H4 (cell line): ENCODE measurements at regions not wholly inside any gene's neighbourhood (a gene's known extent, or its start where the extent isn't known, plus 50 kb on each side); places are given as distances from the start of the nearest gene placed in this dataset.
"Not testable (repeated sequence)": the region's sequence is repeated elsewhere in the genome, so short reads cannot be mapped to it uniquely, and the experiment has no call there.

Experiments used
- DNase-seq: peaks from one replicate; pipeline ENCODE4 v3.0.0-alpha.2; 2015; ENCODE audit warnings: low spot score

GRCh38 chrY:22113990-22114389 lies 68.7 kb downstream of the RBMY1F start:
- DNase-seq: not testable (repeated sequence)

- not testable (repeated sequence) for DNase-seq
These were observed 74.6 kb downstream of the RBMY1F start for GRCh38 chrY:22108165-22108564.

DNA sequence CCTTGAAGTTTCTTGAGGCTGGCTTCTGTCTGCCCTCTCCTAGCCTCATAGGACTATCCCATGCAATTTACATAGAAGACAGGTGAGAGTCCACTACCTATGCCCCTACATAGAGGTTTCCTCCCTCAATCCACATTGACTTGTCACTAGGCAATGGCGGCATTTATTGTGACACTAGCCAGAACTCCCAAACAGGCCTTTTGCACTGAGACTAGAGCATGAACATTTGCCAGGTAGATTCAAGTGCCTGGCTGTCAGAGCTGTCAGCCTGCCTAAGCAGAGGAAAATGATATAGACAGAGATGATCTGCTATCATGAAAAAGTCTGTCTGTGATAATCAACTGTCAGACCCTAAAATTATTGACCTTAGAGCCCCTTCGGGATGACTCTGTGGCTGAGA lies 81.2 kb downstream of the RBMY1F start:
- not testable (repeated sequence) for DNase-seq

DNA sequence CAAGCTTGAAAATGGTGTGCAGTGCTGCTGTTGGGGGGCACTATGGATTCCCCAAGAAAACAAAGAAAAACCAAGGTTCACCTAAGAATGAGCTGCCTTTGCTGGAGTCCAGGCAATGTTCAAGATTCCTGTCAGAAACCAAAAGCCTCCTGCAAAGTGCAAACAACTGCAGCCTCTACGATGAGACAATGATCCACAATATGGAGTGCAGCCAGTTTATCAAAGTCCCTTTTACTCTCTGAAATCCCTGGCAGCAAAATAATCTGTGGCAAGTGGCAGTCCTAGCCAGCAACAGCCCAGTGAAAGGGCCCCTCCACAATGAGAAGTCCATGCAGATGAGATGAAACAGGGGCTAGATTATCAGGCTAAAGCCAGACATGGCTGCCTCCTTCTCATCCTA lies 85.4 kb downstream of the RBMY1F start:
- not testable (repeated sequence) for DNase-seq

DNA sequence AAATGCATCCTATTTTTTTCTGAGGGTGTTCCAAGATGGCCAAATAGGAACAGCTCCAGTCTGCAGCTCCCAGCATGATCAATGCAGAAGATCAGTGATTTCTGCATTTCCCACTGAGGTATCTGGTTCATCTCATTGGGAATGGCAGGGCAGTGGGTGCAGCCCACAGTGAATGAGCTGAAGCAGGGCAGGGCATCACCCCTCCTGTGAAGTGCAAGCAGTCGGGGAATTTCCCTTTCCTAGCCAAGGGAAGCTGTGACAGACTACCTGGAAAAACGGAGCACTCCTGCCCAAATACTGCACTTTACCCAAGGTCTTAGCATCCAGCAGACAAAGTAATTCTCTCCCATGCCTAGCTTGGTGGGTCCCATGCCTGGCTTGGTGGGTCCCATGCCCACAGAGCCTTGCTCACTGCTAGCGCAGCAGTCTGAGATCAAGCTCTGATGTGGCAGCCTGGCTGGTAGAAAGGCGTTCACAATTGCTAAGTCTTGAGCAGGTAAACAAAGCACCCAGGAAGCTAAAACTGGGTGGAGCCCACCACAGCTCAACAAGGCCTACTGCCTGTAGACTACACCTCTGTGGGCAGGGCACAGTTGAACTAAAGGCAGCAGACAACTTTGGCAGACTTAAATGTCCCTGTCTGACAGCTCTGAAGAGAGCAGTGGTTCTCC lies 96.6 kb downstream of the RBMY1F start:
- not testable (repeated sequence) for DNase-seq

GRCh38 chrY:22072270-22072669 lies 110.5 kb downstream of the RBMY1F start:
- DNase-seq: not testable (repeated sequence)

- not testable (repeated sequence) for DNase-seq
These were observed 122.6 kb downstream of the RBMY1F start for GRCh38 chrY:22060149-22060548.

DNA sequence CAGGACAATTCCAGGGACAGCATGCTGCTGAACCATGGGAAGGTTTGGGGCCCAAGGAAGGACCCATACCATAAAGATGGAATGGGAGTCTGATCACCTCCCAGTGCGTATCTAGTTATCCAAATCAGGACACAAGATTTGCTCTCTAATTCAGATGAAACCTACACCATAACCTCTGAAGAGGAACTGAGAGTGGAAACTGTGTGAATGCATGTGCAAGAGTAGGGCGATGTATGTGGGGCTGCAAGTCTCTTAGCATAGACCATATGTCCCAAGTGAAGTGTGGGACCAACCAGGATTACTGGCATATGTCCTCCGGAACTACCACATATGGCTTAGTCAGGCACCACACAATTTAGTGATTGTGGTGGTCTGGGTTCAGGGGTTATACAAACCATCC lies 95.2 kb upstream of the RBMY1E start:
- not testable (repeated sequence) for DNase-seq

GRCh38 chrY:22001163-22001562 lies 83.3 kb upstream of the RBMY1E start:
- DNase-seq: not testable (repeated sequence)

DNA sequence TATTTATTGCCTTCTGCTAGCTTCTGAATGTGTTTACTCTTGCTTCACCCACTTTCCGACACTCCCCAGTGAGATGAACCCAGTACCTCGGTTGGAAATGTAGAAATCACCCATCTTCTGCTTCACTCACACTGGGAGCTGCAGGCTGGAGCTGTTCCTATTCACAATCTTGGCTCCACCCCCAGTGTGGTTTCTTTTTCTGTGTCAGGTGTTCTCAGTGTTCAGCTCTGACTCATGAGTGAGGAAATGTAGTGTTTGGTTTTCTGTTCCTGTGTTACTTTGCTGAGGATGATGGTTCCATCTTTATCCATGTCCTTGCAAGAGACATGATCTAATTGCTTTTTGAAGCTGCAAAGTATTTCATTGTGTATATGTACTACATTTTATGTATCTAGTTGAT lies 69.4 kb upstream of the RBMY1E start:
- not testable (repeated sequence) for DNase-seq

DNA sequence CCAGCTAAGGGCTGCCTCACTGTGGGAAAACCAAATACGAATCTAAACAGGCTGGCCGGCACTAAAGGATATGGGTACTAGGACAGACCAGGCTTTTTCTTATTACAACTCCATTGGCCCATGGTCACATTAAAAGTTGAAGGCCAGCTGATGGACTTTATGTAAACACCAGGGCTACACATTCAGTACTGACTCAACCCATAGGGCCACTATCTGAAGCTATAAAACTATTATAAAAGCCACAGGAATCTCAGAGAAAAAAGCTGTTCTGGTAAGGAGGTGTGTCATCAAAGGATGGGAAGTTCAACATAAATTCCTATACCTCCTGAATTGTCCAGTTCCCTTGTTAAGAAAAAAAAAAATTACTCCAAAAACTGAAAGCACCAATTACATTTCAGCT lies 63.1 kb upstream of the RBMY1E start:
- DNase-seq: not testable (repeated sequence)

DNA sequence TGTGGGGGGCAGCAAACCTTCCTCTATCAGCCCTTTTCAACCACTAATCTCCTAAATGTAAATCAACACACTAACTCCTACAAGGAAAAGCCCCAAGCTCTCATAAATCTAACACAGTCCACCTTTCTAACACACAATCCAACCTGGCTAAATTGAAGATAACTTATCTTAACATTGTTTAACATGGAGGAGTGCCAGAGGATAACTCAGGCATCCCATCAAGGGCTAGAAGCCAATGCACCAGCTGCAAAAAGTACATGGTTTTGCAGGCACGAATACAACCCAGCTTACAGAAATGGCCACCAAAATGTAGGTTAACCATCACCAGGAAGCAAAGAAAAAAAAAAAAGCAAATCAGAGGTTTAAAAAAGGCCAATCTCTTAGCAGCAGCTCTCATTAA lies 62.5 kb upstream of the RBMY1E start:
- DNase-seq: peak; percentile 1

DNA sequence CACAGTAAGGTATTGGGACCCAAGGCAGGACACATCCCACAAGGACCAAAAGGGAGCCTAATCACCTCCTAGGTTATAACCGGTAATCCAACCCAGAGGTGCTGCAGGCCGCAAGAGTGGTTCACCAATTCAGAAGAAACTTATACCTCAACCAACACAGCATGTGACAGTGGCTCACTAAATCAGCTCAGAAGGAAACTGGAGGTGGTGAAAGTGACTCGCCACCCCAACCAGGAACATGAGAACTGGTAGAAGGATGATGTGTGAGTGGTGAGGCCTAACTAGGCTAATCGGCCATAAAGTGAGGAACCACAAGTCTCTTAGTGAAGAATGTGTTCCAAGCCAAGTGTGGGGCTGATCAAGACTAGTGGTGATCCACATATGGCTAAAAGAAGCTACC lies 61.3 kb upstream of the RBMY1E start:
- not testable (repeated sequence) for DNase-seq

DNA sequence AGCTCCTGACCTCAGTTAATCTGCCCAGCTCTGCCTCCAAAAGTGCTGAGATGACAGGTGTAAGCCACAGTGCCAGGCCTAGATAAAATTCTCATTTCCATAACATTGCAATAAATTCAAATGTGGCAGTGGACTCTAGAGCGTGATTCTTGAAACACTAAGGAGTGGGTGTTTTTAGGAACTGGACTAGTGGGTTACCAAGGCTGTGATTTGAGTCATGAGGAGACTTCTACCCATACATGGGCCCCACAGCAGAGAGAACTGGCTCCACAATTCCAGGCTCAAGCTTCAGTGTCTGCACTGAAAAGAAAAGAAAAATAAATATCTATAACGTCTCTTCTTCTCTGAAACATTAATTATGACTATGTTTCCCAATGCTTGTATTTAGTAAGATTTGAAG lies 60.4 kb upstream of the RBMY1E start:
- DNase-seq: not testable (repeated sequence)
